GM21737 (cell line): ENCODE measurements at regions not wholly inside any gene's neighbourhood (a gene's known extent, or its start where the extent isn't known, plus 50 kb on each side); places are given as distances from the start of the nearest gene placed in this dataset.

ENCODE experiments used
- ATAC-seq: cut with Tn5 transposase; IDR thresholded peaks from one replicate; pipeline ENCODE4 v1.9.1; 2021; ENCODE audit warnings: mild to moderate bottlenecking, moderate library complexity; ENCODE audit not compliant: unreplicated experiment

- no peak for ATAC-seq
Observed at GRCh38 chr9:90979639-90980038, 178.0 kb downstream of the SYK start.

- no peak for ATAC-seq
Observed at GRCh38 chr9:90981726-90982125, 180.1 kb downstream of the SYK start.

GRCh38 chr9:90983394-90983793 lies 181.8 kb downstream of the SYK start:
- no peak for ATAC-seq

GRCh38 chr9:90985631-90986030 lies 184.0 kb downstream of the SYK start:
- ATAC-seq = no peak

- ATAC-seq = no peak
Observed at GRCh38 chr9:90986161-90986560, 184.5 kb downstream of the SYK start.

GRCh38 chr9:90987566-90987965 lies 185.9 kb downstream of the SYK start:
- no peak for ATAC-seq

- ATAC-seq = no peak
Observed at GRCh38 chr9:90988318-90988717, 186.7 kb downstream of the SYK start.

GRCh38 chr9:90991953-90992352 lies 190.3 kb downstream of the SYK start:
- no peak for ATAC-seq

- ATAC-seq = no peak
Observed at GRCh38 chr9:90995516-90995915, 193.9 kb downstream of the SYK start.

- ATAC-seq = no peak
Observed at GRCh38 chr9:90996154-90997065, 194.8 kb downstream of the SYK start.

GRCh38 chr9:90998573-90998972 lies 197.0 kb downstream of the SYK start:
- ATAC-seq = no peak

GRCh38 chr9:90999425-91000397 lies 198.1 kb downstream of the SYK start:
- no peak for ATAC-seq

GRCh38 chr9:91001146-91001611 lies 199.6 kb downstream of the SYK start:
- ATAC-seq = no peak

- ATAC-seq = no peak
Observed at GRCh38 chr9:91004484-91004883, 202.9 kb downstream of the SYK start.

- ATAC-seq = no peak
Observed at GRCh38 chr9:91004992-91005391, 203.4 kb downstream of the SYK start.

GRCh38 chr9:91006046-91006445 lies 204.4 kb downstream of the SYK start:
- no peak for ATAC-seq

- no peak for ATAC-seq
Observed at GRCh38 chr9:91008568-91008967, 206.9 kb downstream of the SYK start.

- ATAC-seq = no peak
Observed at GRCh38 chr9:91011891-91012290, 210.3 kb downstream of the SYK start.

- ATAC-seq = no peak
Observed at GRCh38 chr9:91012933-91013841, 211.6 kb downstream of the SYK start.

- no peak for ATAC-seq
Observed at GRCh38 chr9:91017245-91017644, 215.6 kb downstream of the SYK start.
